Mucosa of rectum (tissue), 2 donors: ENCODE measurements at regions not wholly inside any gene's neighbourhood (a gene's known extent, or its start where the extent isn't known, plus 50 kb on each side); places are given as distances from the start of the nearest gene placed in this dataset.

Experiments
- H3K27ac ChIP-seq, 2 donors: one replicate each; pipeline ENCODE4 v1.7.0; 2013; ENCODE audit warnings: inconsistent platforms in 2 of 2, low read depth in 2 of 2, low read length in 2 of 2
- H3K27me3 ChIP-seq, 2 donors: one replicate each; pipeline ENCODE4 v1.7.0; 2013; ENCODE audit warnings: low read length in 2 of 2; ENCODE audit not compliant: control insufficient read depth in 2 of 2, insufficient read depth in 2 of 2
- H3K36me3 ChIP-seq, 2 donors: one replicate each; pipeline ENCODE4 v1.7.0; 2013; ENCODE audit warnings: low read length in 2 of 2; ENCODE audit not compliant: control insufficient read depth in 2 of 2, insufficient read depth in 2 of 2
- H3K4me1 ChIP-seq, 2 donors: one replicate each; pipeline ENCODE4 v1.7.0; 2013; ENCODE audit warnings: low read length in 2 of 2, mild to moderate bottlenecking in 1 of 2; ENCODE audit not compliant: control insufficient read depth in 2 of 2, insufficient read depth in 2 of 2
- H3K4me3 ChIP-seq, 2 donors: one replicate each; pipeline ENCODE4 v1.7.0; 2013; ENCODE audit warnings: low read length in 2 of 2
- H3K9ac ChIP-seq, 2 donors: one replicate each; pipeline ENCODE4 v1.7.0; 2013; ENCODE audit warnings: low read length in 2 of 2, low read depth in 1 of 2, mild to moderate bottlenecking in 1 of 2
- H3K9me3 ChIP-seq, 2 donors: one replicate each; pipeline ENCODE4 v1.7.0; 2013; ENCODE audit warnings: low read length in 2 of 2; ENCODE audit not compliant: control insufficient read depth in 2 of 2
- donor health status: healthy.
- donor health status: Normal muscosa, but diverticular disease.

DNA sequence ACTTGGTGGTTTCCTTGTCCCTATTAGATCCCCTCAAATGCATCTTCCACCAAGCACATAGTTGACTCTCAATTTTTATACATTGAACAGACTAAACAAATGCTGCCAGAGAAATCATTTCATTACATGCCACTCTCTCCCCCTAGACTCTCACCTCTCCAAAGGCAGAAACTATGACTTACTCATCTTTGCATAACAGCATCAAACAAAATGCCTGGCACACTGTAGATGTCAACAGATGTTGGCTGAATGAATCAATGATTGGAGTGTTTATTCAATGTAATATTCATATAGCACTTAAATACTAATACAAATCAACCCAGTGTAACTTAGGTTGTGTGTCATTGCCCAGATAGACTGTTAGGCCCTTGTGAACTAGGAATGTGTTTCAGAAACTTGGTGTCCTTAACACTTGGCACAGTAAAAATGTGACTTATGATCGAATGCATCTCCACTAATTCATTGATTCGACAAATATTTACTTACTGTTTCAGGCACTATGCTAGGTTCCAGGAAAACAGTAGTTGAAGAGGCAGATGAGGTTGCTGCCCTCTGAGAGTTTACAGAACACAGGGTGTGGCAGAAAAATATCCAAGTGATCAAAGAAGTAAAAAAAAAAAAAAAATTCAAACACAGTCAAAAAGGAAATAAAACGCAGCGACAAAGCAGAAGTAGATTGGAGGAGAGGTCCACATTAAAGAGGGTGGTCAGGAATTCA, 188.5 kb upstream of the LRRN1 start:
- Histone ChIP-seq H3K27me3 (no peaks in the 10 kb centered on the region), H3K27ac (no peak overlapping the region), H3K9ac (no peak overlapping the region), H3K9me3 (no peaks in the 10 kb centered on the region), H3K36me3 (no peaks in the 10 kb centered on the region), H3K4me1 (peaks cover 0 to 2% of the 10 kb centered on the region in 2 donors), H3K4me3 (no peak overlapping the region)

DNA sequence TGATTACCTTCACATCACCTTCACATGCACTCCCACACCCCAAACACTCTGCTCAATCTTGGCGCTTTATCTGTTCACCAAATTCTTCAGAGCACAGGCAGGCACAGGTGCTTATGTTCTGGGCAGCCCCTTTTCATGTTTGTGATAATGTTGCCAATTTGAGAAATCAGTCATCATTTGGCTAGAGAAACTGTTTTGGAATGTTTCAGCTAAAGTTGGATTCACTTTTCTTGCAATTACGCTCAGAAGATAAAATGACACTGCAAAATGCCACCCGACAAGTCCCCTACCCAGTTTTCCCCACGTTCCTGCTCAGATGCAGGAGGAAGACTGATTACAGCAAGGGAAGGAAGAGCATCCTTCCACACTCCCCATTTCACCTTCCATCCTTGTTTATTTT, 192.9 kb upstream of the LRRN1 start:
- H3K27me3 ChIP-seq, result no peaks in the 10 kb centered on the region
- no peak overlapping the region for H3K27ac ChIP-seq
- H3K9me3 ChIP-seq, result no peaks in the 10 kb centered on the region
- no peak overlapping the region for H3K4me3 ChIP-seq
- H3K36me3 ChIP-seq, result no peaks in the 10 kb centered on the region
- H3K9ac ChIP-seq, result no peak overlapping the region
- no peaks in the 10 kb centered on the region for H3K4me1 ChIP-seq

DNA sequence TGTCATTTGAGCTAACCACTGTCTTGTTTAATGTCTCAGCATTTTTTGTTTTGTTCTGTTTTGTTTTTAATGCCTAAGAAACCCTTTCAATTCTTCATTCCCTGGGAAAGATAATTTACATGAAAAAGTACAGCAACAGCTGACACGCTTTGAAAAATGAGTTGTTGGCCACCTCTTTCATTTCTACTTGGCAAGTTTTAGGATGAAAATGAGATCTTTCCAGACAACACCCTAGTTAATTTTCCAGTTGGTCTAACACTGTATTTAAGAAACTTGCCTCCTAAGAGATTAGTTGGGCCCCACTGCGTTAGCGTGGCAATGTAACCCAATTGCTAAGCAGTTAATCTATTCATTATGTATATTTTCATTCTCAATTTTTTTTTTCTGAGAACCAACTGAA, 194.0 kb upstream of the LRRN1 start:
- H3K4me3 ChIP-seq, result no peak overlapping the region
- no peaks in the 10 kb centered on the region for H3K9me3 ChIP-seq
- no peaks in the 10 kb centered on the region for H3K36me3 ChIP-seq
- H3K27ac ChIP-seq, result no peak overlapping the region
- no peak overlapping the region for H3K9ac ChIP-seq
- H3K27me3 ChIP-seq, result no peaks in the 10 kb centered on the region
- no peaks in the 10 kb centered on the region for H3K4me1 ChIP-seq

DNA sequence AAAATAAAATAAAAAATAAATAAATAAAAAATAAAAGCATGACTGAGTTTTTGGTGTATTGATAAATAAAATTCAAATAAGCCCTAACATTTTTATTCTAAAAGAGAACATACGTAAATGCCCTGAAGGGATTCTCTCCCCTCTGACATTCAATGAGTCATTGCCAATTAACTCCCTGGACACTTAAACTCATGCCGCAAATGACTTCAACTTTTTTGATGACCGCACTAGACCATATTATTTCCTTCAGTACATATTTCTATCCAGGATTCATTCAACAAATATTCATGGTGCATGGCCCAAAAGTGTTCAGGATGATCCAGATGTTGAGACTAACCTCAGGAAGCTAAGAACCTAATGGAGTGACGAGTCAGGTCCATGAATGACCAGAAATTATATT, 195.9 kb upstream of the LRRN1 start:
- Histone ChIP-seq H3K27me3 (no peaks in the 10 kb centered on the region), H3K9ac (no peak overlapping the region), H3K27ac (no peak overlapping the region), H3K4me3 (no peak overlapping the region), H3K9me3 (no peaks in the 10 kb centered on the region), H3K36me3 (no peaks in the 10 kb centered on the region), H3K4me1 (no peaks in the 10 kb centered on the region)

DNA sequence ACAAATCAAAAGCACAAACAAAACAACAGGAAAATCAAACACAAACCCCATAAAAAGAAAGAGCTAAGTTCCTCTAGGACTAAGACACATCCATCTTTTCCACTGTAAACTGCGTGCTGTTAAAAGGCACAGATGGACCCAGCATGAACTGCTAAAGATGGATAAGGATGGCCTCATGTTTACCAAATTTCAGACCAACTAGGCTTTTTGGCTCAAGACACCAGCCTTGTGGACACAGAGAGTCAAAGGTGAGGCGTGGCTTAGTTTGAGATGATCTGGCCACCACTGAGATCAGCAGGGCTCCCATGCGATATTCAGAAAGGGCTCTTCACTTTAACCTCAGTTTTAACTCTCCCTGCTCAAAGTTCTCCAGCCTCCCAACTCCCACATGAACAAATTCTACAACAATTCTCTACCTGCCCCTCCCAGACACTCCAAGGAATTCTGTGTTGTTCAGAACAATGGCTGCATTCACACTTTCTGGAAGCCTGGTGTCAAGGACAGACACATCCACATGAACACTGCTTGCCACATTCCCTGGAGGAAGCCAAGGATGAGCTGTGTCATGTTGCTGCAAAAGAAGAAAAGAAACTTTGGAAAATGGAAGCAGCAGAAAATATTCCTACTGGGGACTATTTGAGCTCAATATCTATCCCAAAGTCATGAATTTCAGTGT, 198.4 kb upstream of the LRRN1 start:
- Histone ChIP-seq H3K4me3 (no peak overlapping the region), H3K27ac (no peak overlapping the region), H3K36me3 (no peaks in the 10 kb centered on the region), H3K27me3 (no peaks in the 10 kb centered on the region), H3K9me3 (no peaks in the 10 kb centered on the region), H3K9ac (no peak overlapping the region), H3K4me1 (no peaks in the 10 kb centered on the region)

DNA sequence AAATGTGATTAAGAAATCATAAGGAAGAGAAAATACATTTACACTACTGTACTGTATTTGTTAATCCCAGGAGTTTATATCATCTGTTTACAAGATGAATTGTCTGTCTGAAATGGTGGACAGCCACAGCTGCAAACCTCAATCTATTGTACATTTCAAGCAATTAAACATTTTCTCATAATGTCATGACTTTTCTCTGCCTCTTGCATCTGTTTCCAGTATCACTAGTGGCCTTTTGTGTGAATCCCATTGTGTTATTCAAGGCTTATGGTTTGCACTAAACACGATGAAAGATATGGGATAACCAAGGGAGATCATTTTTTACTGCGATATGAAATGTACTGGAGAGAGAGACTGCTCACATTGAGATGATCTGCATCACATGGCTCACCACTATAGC, 200.2 kb upstream of the LRRN1 start:
- Histone ChIP-seq H3K9ac (no peak overlapping the region), H3K4me3 (no peak overlapping the region), H3K4me1 (no peaks in the 10 kb centered on the region), H3K27me3 (no peaks in the 10 kb centered on the region), H3K9me3 (no peaks in the 10 kb centered on the region), H3K36me3 (no peaks in the 10 kb centered on the region), H3K27ac (no peak overlapping the region)

DNA sequence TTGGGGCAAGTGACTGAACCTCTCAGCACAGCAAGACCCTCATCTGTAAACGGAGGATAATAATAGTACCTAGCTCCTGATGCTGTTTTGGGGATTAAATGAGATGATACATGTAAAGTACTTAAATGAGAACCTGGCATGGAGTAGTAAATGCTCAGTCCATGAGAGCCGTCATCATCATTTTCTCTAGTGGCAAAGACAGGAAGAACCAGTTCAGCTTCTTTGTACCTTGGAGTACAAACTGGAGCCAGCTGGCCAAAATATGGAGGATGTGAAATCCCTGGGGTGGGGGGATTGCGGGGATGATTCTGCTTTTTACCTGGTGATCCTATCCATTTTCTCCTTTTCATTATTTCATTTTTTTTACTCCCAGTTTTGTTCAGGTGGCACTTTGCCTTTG, 204.2 kb upstream of the LRRN1 start:
- Histone ChIP-seq H3K36me3 (no peaks in the 10 kb centered on the region), H3K9ac (no peak overlapping the region), H3K27ac (no peak overlapping the region), H3K9me3 (no peaks in the 10 kb centered on the region), H3K4me3 (no peak overlapping the region), H3K27me3 (no peaks in the 10 kb centered on the region), H3K4me1 (no peaks in the 10 kb centered on the region)

DNA sequence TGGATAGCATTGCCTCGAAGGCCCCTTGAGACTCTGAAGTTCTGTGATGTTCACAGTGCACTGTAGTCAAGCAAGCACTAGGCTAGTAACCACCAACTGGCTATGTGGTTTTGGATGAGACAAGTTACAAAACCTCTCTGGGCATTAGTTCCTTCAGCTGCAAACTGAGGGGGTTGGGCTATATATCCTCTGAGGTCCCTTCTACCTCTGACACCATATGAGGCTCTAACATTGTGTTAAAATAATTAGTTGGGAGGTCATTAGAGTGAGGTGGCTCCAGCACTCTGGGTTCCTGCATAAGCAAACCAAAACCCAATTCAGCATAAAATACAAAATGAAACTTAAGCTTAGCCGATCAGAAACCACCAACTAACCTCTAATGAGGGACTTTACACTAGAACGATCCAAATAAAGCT, 209.5 kb upstream of the LRRN1 start:
- H3K9ac ChIP-seq, result no peak overlapping the region
- no peak overlapping the region for H3K27ac ChIP-seq
- H3K4me3 ChIP-seq, result no peak overlapping the region
- H3K36me3 ChIP-seq, result no peaks in the 10 kb centered on the region
- H3K27me3 ChIP-seq, result no peaks in the 10 kb centered on the region
- no peaks in the 10 kb centered on the region for H3K9me3 ChIP-seq
- no peaks in the 10 kb centered on the region for H3K4me1 ChIP-seq

DNA sequence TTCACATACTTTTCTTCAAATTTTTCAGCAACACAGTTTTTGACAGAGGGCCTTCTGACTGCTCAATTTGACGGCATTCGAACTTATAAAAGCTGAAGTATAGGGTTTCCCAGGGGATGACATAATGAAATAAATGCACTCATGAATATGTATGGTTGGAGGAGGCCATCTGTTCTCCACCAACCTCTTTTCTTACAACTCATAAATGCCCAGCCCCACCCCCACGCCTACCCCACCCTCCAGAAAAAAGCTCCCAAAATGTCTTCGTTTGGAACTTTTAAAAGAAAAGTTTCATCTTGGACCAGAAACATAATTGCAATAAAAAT, 211.6 kb upstream of the LRRN1 start:
- Histone ChIP-seq H3K4me3 (no peak overlapping the region), H3K4me1 (no peaks in the 10 kb centered on the region), H3K9me3 (no peaks in the 10 kb centered on the region), H3K27me3 (no peaks in the 10 kb centered on the region), H3K9ac (no peak overlapping the region), H3K27ac (no peak overlapping the region), H3K36me3 (no peaks in the 10 kb centered on the region)

DNA sequence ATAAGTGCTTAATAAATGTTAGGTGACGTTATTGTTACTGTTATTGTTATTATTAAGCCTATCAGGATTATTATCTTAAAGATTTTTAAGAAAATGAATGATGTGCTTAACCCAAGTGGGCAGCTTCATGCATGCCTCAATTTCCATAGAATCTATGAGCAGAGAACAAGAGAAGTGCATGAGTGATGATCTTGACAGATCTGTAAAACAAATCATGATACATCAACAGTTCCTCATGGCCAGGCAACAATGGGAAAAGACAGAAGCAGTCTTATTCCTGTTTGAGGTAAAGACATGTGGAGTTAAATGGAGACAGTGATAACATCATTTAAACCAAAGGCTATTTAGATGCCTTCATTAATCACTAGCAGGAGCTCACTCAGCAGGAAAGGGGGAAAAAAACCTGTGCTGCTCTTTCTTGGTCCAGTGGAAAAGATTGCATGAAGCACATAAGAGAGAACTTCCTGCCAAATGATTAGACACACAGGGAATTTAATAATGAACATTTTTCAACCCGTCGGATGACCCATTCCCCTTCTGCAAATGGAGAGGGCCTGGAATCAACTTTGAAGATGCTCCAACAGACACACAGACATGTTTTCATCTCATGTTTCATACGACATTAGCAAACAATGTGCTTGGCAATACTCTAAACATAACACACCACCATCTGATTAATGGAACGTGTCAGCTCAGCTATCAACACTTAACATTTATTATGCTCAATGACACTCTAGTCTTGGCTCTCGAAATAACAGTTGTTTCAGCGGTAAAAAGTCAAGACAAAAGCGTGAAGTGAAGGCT, 212.2 kb upstream of the LRRN1 start:
- Histone ChIP-seq H3K9ac (no peak overlapping the region), H3K4me3 (no peak overlapping the region), H3K9me3 (no peaks in the 10 kb centered on the region), H3K27me3 (no peaks in the 10 kb centered on the region), H3K27ac (no peak overlapping the region), H3K36me3 (no peaks in the 10 kb centered on the region), H3K4me1 (no peaks in the 10 kb centered on the region)
